ENCODE measurements at regions not wholly inside any gene's neighbourhood (a gene's known extent, or its start where the extent isn't known, plus 50 kb on each side); places are given as distances from the start of the nearest gene placed in this dataset.
A peak's percentile ranks its signal among the peaks of the same experiment; 100 is the strongest.
"Not testable (repeated sequence)": the region's sequence is repeated elsewhere in the genome, so short reads cannot be mapped to it uniquely, and the experiment has no call there.

DNA sequence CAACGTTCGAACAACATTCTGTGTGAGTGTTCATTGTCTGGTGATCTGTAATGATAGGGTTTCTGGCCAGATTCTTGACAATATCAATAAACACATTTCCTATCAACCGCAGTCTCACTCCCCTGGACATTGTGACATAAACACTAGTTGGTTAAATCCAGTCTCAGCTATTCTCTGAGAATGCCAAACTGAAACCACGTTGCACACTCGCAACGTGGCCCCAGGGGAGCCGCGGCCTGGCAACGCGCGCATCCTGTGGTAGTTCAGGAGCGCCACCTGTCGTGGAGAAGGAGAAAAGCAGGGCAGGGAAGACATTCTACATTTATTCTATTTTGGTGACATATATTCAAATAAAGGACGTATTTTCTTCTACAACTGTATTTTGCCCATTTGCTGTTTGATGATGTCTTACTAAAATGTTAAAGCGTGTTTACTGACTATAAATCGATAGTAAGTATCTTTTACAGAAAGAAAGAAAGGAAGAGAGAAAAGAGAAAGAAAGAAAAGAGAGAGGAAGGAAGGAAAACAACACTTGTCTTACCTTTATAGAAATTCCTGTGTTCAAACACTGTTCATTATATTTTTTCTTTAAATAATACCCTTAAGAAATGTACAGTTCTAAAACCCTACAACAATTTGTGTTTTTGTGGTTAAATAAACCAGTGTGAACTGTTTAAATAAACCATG is 738.3 kb upstream of the FRG1 start:
- H3K36me3 Mint-ChIP-seq: no peaks in the 10 kb centered on the region
- CTCF ChIA-PET: interaction anchor here (0.7 to 1.3 kb wide), 4 partner anchors 10 to 1596 kb away, joined by 3 to 6 read pairs (median 4); no protein-coding TSS in a partner anchor
- DNase-seq: peak; percentile 37
- no peaks in the 10 kb centered on the region for H3K9me3 Mint-ChIP-seq
- no peak overlapping the region for H3K27ac Mint-ChIP-seq
- no peaks in the 10 kb centered on the region for H3K27me3 Mint-ChIP-seq
- H3K4me1 Mint-ChIP-seq: peaks cover 4% of the 10 kb centered on the region
- no peak overlapping the region for H3K4me3 Mint-ChIP-seq

DNA sequence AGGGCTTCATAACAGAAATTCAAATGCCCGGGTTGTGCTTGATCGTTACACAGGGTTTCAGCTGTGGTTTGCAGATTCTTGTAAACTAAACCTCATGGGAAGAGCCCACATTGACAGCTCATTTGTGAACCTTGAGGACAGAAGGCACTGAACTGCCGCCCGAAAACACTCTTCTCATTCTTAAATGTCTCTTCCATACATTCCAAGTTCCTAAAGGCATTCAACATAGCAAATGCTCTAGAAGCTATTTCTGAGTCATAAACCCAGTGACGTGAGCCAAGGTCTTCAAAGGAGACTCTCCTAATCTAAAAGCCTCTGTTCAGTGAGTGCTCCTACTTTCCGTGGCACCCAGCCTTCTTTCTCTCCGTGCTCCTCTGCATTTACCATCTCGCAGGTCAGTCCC is 737.8 kb upstream of the FRG1 start:
- Mint-ChIP-seq H3K36me3 (no peaks in the 10 kb centered on the region), H3K9me3 (no peaks in the 10 kb centered on the region), H3K27me3 (no peaks in the 10 kb centered on the region), H3K4me3 (no peak overlapping the region), H3K27ac (no peak overlapping the region), H3K4me1 (peaks cover 4% of the 10 kb centered on the region)
- DNase-seq: no peak
- CTCF ChIA-PET: interaction anchor here (0.7 to 0.8 kb wide), 2 partner anchors 448 to 1596 kb away, joined by 3 to 4 read pairs; no protein-coding TSS in a partner anchor

DNA sequence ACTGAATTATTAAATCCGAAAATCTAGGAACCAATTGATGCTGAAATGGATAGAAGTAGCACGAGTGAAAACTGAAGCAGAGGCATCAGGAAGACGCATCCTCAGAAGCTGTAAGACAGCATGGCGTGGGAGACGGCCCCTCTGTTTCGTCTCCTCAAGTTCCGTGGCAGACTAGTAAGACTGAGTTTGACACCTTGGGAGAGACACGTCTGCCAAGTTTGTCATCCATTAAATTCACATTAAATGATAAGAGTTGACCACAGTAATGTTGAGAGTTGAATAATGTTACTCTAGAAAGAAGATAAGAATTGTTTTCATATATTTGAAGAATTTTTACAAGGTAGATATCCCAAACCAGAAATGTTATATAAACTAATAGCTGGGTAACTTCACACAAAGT is 736.1 kb upstream of the FRG1 start:
- DNase-seq: no peak
- H3K4me3 Mint-ChIP-seq: no peak overlapping the region

DNA sequence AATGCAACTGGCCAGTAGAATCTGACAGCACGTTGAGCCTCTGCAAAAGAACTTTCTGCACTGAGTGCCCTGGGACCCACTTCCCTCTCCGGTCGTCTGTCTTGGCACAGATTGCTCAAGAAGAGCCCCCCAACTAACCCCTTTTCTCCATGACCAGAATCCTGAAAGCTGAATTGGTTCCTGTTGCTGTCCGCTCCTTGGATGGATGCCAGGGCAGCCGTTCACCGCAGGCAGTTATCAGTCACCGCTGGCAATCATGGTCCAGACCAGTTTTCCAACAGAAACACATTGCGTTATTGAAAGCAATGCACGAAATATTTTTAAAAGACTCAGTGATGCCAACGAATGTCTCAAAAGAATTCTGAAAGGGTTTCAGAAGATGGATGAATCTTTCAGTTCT is 733.7 kb upstream of the FRG1 start:
- Mint-ChIP-seq H3K9me3 (no peaks in the 10 kb centered on the region), H3K4me1 (peaks cover 4% of the 10 kb centered on the region), H3K27ac (no peak overlapping the region), H3K4me3 (no peak overlapping the region), H3K27me3 (no peaks in the 10 kb centered on the region), H3K36me3 (no peaks in the 10 kb centered on the region)
- DNase-seq: no peak
- CTCF ChIA-PET: interaction anchor here (1.3 kb wide), 1 partner anchor 12 kb away, joined by 3 read pairs; no protein-coding TSS in a partner anchor

More for the DNA sequence above, 736.1 kb upstream of the FRG1 start:
- peaks cover 4% of the 10 kb centered on the region for H3K4me1 Mint-ChIP-seq
- no peak overlapping the region for H3K27ac Mint-ChIP-seq
- CTCF ChIA-PET: no interaction called here
- no peaks in the 10 kb centered on the region for H3K27me3 Mint-ChIP-seq
- H3K9me3 Mint-ChIP-seq: no peaks in the 10 kb centered on the region
- H3K36me3 Mint-ChIP-seq: no peaks in the 10 kb centered on the region

DNA sequence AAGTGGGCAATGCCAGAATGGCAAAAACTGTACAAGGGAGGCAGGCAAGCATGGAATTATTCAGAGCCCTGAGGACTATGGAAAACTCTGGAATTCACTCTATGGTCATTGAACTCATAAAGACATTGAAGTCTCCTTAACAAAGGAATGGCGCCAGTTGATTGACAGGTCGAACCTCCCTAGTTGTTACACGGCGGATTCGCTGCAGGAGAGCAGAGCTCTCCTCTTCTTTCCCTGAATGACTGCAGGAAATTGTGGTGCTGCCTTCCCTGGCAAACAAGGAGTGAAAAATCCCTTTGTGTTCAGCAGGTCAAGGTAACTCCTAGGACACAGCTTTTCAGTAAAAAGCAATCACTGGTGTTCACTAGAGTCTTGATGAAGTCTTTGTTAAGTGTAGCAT is 732.8 kb upstream of the FRG1 start:
- DNase-seq: no peak
- Mint-ChIP-seq H3K9me3 (no peaks in the 10 kb centered on the region), H3K36me3 (no peaks in the 10 kb centered on the region), H3K4me1 (no peaks in the 10 kb centered on the region), H3K4me3 (no peak overlapping the region), H3K27me3 (no peaks in the 10 kb centered on the region), H3K27ac (no peak overlapping the region)
- CTCF ChIA-PET: interaction anchor here (1.3 kb wide), 1 partner anchor 13 kb away, joined by 3 read pairs; no protein-coding TSS in a partner anchor

DNA sequence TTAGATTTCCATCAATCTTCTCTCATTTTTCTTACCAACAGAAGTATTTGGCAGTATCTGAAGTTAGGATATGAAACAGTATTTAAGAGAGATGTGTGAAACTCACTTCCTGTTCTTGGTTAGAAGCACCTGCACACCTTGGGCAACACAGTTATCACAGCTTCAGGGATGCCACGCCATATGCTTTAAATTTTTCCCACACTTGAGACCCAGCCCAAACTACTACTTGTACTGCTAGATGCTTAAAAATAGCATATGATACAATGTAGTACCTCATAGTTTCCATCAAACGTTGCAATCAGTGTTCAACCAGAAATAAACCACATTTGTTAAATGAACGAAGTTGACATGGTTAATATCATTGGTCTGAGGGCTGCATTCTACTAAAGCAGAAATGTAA is 725.1 kb upstream of the FRG1 start:
- H3K27me3 Mint-ChIP-seq: no peaks in the 10 kb centered on the region
- no peaks in the 10 kb centered on the region for H3K36me3 Mint-ChIP-seq
- CTCF ChIA-PET: interaction anchor here (1.2 kb wide), 1 partner anchor 10 kb away, joined by 3 read pairs; no protein-coding TSS in a partner anchor
- no peak for DNase-seq
- H3K4me3 Mint-ChIP-seq: no peak overlapping the region
- H3K27ac Mint-ChIP-seq: no peak overlapping the region
- H3K4me1 Mint-ChIP-seq: no peaks in the 10 kb centered on the region
- H3K9me3 Mint-ChIP-seq: peaks cover 1% of the 10 kb centered on the region

DNA sequence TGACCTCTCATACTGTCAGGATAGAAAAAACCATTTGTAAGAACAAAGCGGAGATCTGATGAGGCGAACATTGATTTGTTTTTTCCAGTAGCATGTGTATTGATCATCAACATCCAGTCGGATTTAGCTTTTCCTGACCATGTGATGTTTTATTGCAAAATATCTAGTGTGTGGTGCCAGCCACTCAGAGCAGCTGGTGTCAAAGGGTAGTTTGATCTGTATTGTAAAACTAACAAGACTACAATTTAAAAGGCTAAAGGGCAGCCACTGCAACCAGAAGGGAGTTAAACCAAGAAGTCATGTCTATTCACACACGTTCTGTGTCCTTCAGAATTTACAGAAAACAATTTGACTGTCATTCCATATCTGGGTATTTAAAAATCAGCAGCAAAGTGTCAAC is 719.0 kb upstream of the FRG1 start:
- H3K9me3 Mint-ChIP-seq: peaks cover 1% of the 10 kb centered on the region
- H3K4me3 Mint-ChIP-seq: no peak overlapping the region
- H3K36me3 Mint-ChIP-seq: no peaks in the 10 kb centered on the region
- no peak overlapping the region for H3K27ac Mint-ChIP-seq
- no peaks in the 10 kb centered on the region for H3K27me3 Mint-ChIP-seq
- CTCF ChIA-PET: no interaction called here
- no peak for DNase-seq
- H3K4me1 Mint-ChIP-seq: no peaks in the 10 kb centered on the region

DNA sequence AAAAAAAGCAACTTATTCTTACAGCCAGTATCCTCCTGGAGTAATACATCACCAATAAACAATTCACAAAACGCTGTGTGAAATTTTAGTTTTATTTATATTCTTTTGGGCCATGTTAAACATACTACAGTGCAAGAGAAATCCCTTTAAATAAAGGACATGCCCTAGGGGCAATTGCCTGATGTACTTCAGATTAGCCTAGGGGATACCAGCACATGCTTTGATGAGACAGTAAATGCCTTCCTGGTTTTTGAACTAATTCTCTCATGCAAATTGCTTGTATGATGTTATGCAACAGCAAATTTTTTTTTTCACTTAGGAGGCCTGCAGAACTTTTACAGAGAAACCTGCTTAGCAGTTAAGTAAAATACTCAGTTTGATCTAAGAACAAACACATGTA is 711.9 kb upstream of the FRG1 start:
- Mint-ChIP-seq H3K4me1 (no peaks in the 10 kb centered on the region), H3K27ac (no peak overlapping the region), H3K9me3 (peaks cover 1% of the 10 kb centered on the region), H3K27me3 (no peaks in the 10 kb centered on the region), H3K36me3 (no peaks in the 10 kb centered on the region), H3K4me3 (no peak overlapping the region)
- CTCF ChIA-PET: no interaction called here
- DNase-seq: no peak

DNA sequence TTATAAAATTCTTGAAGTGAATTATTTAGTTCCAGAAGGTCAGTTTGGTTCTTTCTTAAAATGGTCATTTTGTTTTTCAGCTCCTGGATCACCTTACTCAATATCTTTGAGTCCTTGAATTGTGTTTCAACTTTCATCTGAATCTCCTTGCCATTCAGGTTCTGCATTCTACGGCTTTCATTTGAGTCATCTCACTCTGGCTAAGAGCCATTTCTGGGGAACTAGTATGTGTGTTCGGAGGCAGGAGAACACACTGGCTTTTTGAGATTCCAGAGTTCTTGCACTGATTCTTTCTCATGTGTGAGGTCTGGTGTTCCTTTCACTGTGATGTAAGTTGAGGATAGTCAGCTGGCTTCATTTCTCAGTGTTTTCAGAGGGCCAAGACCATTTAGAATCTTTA is 708.4 kb upstream of the FRG1 start:
- DNase-seq: no peak

DNA sequence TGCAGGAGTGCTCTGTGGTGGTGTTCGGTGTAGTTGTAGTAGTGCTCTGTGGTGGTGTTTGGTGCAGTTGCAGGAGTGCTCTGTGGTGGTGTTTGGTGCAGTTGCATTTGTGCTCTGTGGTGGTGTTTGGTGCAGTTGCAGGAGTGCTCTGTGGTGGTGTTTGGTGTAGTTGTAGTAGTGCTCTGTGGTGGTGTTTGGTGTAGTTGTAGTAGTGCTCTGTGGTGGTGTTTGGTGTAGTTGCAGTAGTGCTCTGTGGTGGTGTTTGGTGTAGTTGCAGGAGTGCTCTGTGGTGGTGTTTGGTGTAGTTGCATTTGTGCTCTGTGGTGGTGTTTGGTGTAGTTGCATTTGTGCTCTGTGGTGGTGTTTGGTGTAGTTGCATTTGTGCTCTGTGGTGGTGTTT is 706.9 kb upstream of the FRG1 start:
- H3K36me3 Mint-ChIP-seq: not testable (repeated sequence)

More for the DNA sequence above, 708.4 kb upstream of the FRG1 start:
- Mint-ChIP-seq H3K36me3 (no peaks in the 10 kb centered on the region), H3K27ac (no peak overlapping the region), H3K4me3 (no peak overlapping the region), H3K9me3 (peaks cover 8% of the 10 kb centered on the region), H3K27me3 (no peaks in the 10 kb centered on the region), H3K4me1 (no peaks in the 10 kb centered on the region)
- CTCF ChIA-PET: no interaction called here

DNA sequence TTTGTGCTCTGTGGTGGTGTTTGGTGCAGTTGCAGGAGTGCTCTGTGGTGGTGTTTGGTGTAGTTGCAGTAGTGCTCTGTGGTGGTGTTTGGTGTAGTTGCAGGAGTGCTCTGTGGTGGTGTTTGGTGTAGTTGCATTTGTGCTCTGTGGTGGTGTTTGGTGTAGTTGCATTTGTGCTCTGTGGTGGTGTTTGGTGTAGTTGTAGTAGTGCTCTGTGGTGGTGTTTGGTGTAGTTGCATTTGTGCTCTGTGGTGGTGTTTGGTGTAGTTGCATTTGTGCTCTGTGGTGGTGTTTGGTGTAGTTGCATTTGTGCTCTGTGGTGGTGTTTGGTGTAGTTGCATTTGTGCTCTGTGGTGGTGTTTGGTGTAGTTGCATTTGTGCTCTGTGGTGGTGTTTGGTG is 705.7 kb upstream of the FRG1 start:
- CTCF ChIA-PET, H3K36me3 Mint-ChIP-seq, DNase-seq: not testable (repeated sequence)

More for the DNA sequence above, 706.9 kb upstream of the FRG1 start:
- H3K4me1 Mint-ChIP-seq, CTCF ChIA-PET, H3K27me3 Mint-ChIP-seq, H3K4me3 Mint-ChIP-seq, DNase-seq, H3K27ac Mint-ChIP-seq: not testable (repeated sequence)
- peaks cover 11% of the 10 kb centered on the region for H3K9me3 Mint-ChIP-seq

DNA sequence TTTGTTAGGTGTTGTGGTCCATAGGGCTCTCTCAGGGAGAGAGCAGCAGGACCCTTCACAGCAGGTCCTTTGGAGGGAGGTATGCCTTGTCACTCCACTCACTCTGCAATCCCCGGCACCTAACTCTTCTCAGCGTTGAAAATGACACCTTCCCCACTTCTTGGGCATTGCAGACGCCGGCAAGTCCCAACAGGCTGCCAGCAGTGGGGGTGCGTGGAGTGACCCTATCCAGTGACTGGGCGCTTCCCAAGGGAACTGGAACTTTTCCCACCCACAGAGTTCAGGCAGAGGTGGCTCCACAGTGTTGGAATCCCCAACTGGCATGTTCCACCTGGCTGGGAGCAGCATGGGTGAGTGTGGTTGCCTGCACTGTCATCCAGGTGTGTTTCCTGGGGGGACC is 705.1 kb upstream of the FRG1 start:
- no peaks in the 10 kb centered on the region for H3K36me3 Mint-ChIP-seq
- no peak overlapping the region for H3K27ac Mint-ChIP-seq
- H3K4me1 Mint-ChIP-seq: no peaks in the 10 kb centered on the region
- H3K4me3 Mint-ChIP-seq: no peak overlapping the region
- peaks cover 13% of the 10 kb centered on the region for H3K9me3 Mint-ChIP-seq
- CTCF ChIA-PET: no interaction called here
- H3K27me3 Mint-ChIP-seq: no peaks in the 10 kb centered on the region
- no peak for DNase-seq

More for the DNA sequence above, 705.7 kb upstream of the FRG1 start:
- peaks cover 13% of the 10 kb centered on the region for H3K9me3 Mint-ChIP-seq
- not testable (repeated sequence) for H3K4me3 Mint-ChIP-seq, H3K27me3 Mint-ChIP-seq, H3K4me1 Mint-ChIP-seq, H3K27ac Mint-ChIP-seq

DNA sequence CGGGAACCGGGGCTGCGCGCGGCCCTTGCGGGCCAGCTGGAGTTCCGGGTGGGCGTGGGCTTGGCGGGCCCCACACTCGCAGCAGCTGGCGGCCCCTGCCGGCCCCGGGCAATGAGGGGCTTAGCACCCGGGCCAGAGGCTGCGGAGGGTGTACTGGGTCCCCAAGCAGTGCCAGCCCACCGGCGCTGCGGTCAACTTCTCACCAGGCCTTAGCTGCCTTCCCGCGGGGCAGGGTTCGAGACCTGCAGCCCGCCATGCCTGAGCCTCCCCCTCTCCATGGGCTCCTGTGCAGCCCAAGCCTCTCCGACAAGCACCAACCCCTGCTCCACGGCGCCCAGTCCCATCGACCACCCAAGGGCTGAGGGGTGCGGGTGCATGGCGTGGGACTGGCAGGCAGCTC is 704.4 kb upstream of the FRG1 start:
- H3K36me3 Mint-ChIP-seq, H3K27me3 Mint-ChIP-seq, H3K4me3 Mint-ChIP-seq, CTCF ChIA-PET, H3K27ac Mint-ChIP-seq, DNase-seq, H3K4me1 Mint-ChIP-seq: not testable (repeated sequence)
- H3K9me3 Mint-ChIP-seq: peaks cover 13% of the 10 kb centered on the region

DNA sequence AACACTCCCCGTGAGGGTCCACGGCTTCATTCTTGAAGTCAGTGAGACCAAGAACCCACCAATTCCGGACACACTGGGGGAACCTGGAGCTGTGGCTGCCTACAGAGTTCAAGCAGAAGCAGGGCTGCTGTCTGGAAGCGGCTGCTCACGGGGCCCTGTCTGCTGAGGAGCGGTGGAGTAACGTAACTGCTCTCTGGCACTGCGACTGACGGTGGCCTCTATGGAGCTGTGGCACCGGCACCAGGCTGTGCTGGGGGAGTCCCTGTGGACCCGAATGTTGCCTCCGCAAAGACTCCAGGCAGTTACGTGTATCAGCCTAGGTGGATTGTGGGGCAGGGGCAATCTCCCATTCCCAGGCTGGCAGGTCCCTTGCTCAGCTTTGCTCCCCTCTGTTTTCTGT is 703.3 kb upstream of the FRG1 start:
- Mint-ChIP-seq H3K27ac (no peak overlapping the region), H3K36me3 (no peaks in the 10 kb centered on the region), H3K4me3 (no peak overlapping the region), H3K9me3 (peaks cover 12% of the 10 kb centered on the region), H3K4me1 (no peaks in the 10 kb centered on the region), H3K27me3 (no peaks in the 10 kb centered on the region)
- no peak for DNase-seq
- CTCF ChIA-PET: no interaction called here

DNA sequence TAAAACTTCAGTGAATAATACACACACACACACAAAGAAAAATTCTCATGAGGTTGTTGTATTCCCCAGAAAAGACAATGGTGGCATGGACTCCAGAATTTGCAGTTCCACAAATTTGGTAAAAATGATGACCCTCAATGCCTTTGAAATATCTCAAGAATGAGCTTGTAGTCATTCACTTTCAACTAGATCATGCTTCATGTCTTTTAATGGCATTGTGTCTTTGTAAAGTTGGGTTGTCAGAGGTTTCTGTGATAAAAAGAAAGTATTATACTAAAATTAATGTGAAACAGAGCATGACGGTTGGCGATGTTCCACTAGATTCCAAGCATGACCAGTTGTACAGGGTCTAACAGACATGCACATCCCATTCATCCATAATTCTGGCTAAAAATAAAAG is 685.0 kb upstream of the FRG1 start:
- Mint-ChIP-seq H3K36me3 (no peaks in the 10 kb centered on the region), H3K4me3 (no peak overlapping the region), H3K27me3 (no peaks in the 10 kb centered on the region), H3K9me3 (peaks cover 13% of the 10 kb centered on the region), H3K27ac (no peak overlapping the region), H3K4me1 (no peaks in the 10 kb centered on the region)
- no peak for DNase-seq
- CTCF ChIA-PET: no interaction called here
